WTC11 (cell line): ENCODE measurements at regions not wholly inside any gene's neighbourhood (a gene's known extent, or its start where the extent isn't known, plus 50 kb on each side); places are given as distances from the start of the nearest gene placed in this dataset.
A peak's percentile ranks its signal among the peaks of the same experiment; 100 is the strongest.

Source experiments
- ATAC-seq: fragments of 200-7000 bp; cut with Tn5 transposase; 2 replicates; pipeline ENCODE4 v1.10.0; 2021; ENCODE audit warnings: mild to moderate bottlenecking, moderate library complexity
- CTCF ChIA-PET: fragments of 300-600 bp; sonication (Branson Sonifier 250); formaldehyde crosslinking; loops from one replicate; lab custom pipeline; 2021; ENCODE audit warnings: antibody characterized with exemption; lab: Charles Lee
- POLR2A ChIA-PET: fragments of 350-600 bp; sonication (Branson Sonifier 250); formaldehyde crosslinking; loops from one replicate; lab custom pipeline; 2021; ENCODE audit warnings: antibody characterized with exemption; lab: Charles Lee
- DNase-seq: peaks from one replicate; pipeline ENCODE4 v3.0.0; 2021; ENCODE audit warnings: low spot score
- H3K27ac Mint-ChIP-seq: 2 replicates; pipeline ENCODE4 v1.8.0; 2021; ENCODE audit warnings: mixed read lengths
- H3K27me3 Mint-ChIP-seq: 2 replicates; pipeline ENCODE4 v1.8.0; 2021; ENCODE audit warnings: low read depth, mild to moderate bottlenecking, moderate library complexity, mixed read lengths
- H3K36me3 Mint-ChIP-seq: 2 replicates; pipeline ENCODE4 v1.8.0; 2021; ENCODE audit warnings: mixed read lengths
- H3K4me1 Mint-ChIP-seq: 2 replicates; pipeline ENCODE4 v1.8.0; 2022; ENCODE audit warnings: mixed read lengths
- H3K4me3 Mint-ChIP-seq: 2 replicates; pipeline ENCODE4 v1.8.0; 2021; ENCODE audit warnings: mild to moderate bottlenecking, moderate library complexity, mixed read lengths
- H3K9me3 Mint-ChIP-seq: 2 replicates; pipeline ENCODE4 v1.8.0; 2021; ENCODE audit warnings: mixed read lengths
- CREM ChIP-seq: sonication (generic); formaldehyde crosslinking; IDR thresholded peaks from 2 replicates; pipeline ENCODE4 v1.8.1; 2022; ENCODE audit warnings: mild to moderate bottlenecking, missing genetic modification reagents, moderate library complexity
- ESRRA ChIP-seq: sonication (generic); formaldehyde crosslinking; IDR thresholded peaks from 2 replicates; pipeline ENCODE4 v1.8.1; 2022; ENCODE audit warnings: mild to moderate bottlenecking, missing genetic modification reagents, borderline replicate concordance
- GRHL2 ChIP-seq: fragments of 250-450 bp; sonication (Bioruptor Pico); IDR thresholded peaks from 2 replicates; pipeline ENCODE4 v1.8.0; 2022; ENCODE audit warnings: mild to moderate bottlenecking, moderate library complexity; ENCODE audit not compliant: insufficient replicate concordance, severe bottlenecking
- NFATC4 ChIP-seq: fragments of 250-450 bp; sonication (Bioruptor Pico); IDR thresholded peaks from 2 replicates; pipeline ENCODE4 v1.9.0; 2021; ENCODE audit warnings: mild to moderate bottlenecking
- NFYB ChIP-seq: sonication (generic); formaldehyde crosslinking; conservative IDR thresholded peaks from 2 replicates; pipeline ENCODE4 v1.8.0; 2022; ENCODE audit warnings: low read depth, missing genetic modification reagents
- NR1H2 ChIP-seq: sonication (generic); formaldehyde crosslinking; IDR thresholded peaks from 2 replicates; pipeline ENCODE4 v1.9.0; 2021; ENCODE audit warnings: mild to moderate bottlenecking, moderate library complexity, missing genetic modification reagents
- SOX15 ChIP-seq: fragments of 250-450 bp; sonication (Bioruptor Pico); IDR thresholded peaks from 2 replicates; pipeline ENCODE4 v1.9.0; 2021; ENCODE audit warnings: mild to moderate bottlenecking
- TP53 ChIP-seq: sonication (generic); formaldehyde crosslinking; IDR thresholded peaks from 2 replicates; pipeline ENCODE4 v1.8.1; 2023; ENCODE audit warnings: mild to moderate bottlenecking, missing genetic modification reagents
- ZNF232 ChIP-seq: sonication (generic); formaldehyde crosslinking; IDR thresholded peaks from 2 replicates; pipeline ENCODE4 v1.8.0; 2022; ENCODE audit warnings: mild to moderate bottlenecking, missing genetic modification reagents
- ZNF416 ChIP-seq: fragments of 250-450 bp; sonication (Bioruptor Pico); IDR thresholded peaks from 2 replicates; pipeline ENCODE4 v1.9.0; 2021; ENCODE audit warnings: mild to moderate bottlenecking, inconsistent platforms
- TF ChIP-seq, protein P1 (sequence below): sonication (generic); formaldehyde crosslinking; IDR thresholded peaks from 2 replicates; pipeline ENCODE4 v1.8.1; 2023; ENCODE audit warnings: mild to moderate bottlenecking, missing genetic modification reagents, moderate library complexity
- TF ChIP-seq, protein P2 (sequence below): sonication (generic); formaldehyde crosslinking; IDR thresholded peaks from 2 replicates; pipeline ENCODE4 v1.8.0; 2022; ENCODE audit warnings: mild to moderate bottlenecking, missing genetic modification reagents
- TF ChIP-seq, protein P3 (sequence below): sonication (generic); formaldehyde crosslinking; IDR thresholded peaks from 2 replicates; pipeline ENCODE4 v1.8.0; 2022; ENCODE audit warnings: mild to moderate bottlenecking, missing genetic modification reagents
- TF ChIP-seq, protein P4 (sequence below): sonication (generic); formaldehyde crosslinking; IDR thresholded peaks from 2 replicates; pipeline ENCODE4 v1.8.1; 2022; ENCODE audit warnings: low read depth, missing genetic modification reagents, borderline replicate concordance
- TF ChIP-seq, protein P5 (sequence below): sonication (generic); formaldehyde crosslinking; IDR thresholded peaks from 2 replicates; pipeline ENCODE4 v1.8.1; 2023; ENCODE audit warnings: mild to moderate bottlenecking, missing genetic modification reagents
- TF ChIP-seq, protein P6 (sequence below): fragments of 250-450 bp; sonication (Bioruptor Pico); IDR thresholded peaks from 2 replicates; pipeline ENCODE4 v1.9.0; 2021; ENCODE audit warnings: mild to moderate bottlenecking, borderline replicate concordance

DNA sequence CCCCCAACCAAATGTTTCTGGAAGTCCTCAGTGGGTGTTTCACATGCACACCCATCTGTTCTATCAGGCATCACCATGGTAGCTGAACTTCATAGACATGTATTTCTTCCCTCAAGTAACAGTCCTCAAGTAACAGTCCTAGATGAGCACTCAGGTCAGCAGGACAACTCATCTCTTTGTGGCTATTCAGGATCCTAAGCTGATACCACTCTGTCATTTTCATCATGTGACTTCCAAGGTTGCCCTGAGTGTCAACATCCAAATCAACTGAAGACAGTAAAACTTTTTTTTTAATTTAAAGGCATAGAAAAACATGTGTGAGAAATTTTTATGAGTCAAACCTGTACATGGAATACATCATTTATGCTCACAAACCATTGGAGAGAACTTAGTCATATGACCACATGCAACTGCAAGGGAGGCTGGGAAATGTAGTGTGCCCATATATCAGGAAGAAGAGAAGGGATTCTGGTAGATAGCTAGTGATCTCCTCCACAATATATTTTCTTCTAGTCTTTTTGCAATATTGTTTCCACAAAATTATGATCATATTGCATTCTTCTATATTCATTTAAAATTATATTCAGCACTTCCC, 64.2 kb upstream of the FST start:
- Mint-ChIP-seq H3K9me3 (peaks cover 18% of the 10 kb centered on the region), H3K4me3 (no peak overlapping the region), H3K36me3 (peaks cover 6% of the 10 kb centered on the region), H3K4me1 (peaks cover 17% of the 10 kb centered on the region), H3K27me3 (no peaks in the 10 kb centered on the region), H3K27ac (no peak overlapping the region)
- ChIA-PET POLR2A (no interaction called here), CTCF (interaction anchor here (0.6 kb wide), 1 partner anchor 795 kb away, joined by 5 read pairs; no protein-coding TSS in a partner anchor)
- DNase-seq (no peak), ATAC-seq (no peak)
- TF ChIP-seq, protein P1, sequence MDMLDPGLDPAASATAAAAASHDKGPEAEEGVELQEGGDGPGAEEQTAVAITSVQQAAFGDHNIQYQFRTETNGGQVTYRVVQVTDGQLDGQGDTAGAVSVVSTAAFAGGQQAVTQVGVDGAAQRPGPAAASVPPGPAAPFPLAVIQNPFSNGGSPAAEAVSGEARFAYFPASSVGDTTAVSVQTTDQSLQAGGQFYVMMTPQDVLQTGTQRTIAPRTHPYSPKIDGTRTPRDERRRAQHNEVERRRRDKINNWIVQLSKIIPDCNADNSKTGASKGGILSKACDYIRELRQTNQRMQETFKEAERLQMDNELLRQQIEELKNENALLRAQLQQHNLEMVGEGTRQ, result peak; percentile 79
- TF ChIP-seq, protein P2, sequence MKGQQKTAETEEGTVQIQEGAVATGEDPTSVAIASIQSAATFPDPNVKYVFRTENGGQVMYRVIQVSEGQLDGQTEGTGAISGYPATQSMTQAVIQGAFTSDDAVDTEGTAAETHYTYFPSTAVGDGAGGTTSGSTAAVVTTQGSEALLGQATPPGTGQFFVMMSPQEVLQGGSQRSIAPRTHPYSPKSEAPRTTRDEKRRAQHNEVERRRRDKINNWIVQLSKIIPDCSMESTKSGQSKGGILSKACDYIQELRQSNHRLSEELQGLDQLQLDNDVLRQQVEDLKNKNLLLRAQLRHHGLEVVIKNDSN, result peak; percentile 72; the same call in 1 of the 2 replicates
- no peak for TF ChIP-seq TP53

DNA sequence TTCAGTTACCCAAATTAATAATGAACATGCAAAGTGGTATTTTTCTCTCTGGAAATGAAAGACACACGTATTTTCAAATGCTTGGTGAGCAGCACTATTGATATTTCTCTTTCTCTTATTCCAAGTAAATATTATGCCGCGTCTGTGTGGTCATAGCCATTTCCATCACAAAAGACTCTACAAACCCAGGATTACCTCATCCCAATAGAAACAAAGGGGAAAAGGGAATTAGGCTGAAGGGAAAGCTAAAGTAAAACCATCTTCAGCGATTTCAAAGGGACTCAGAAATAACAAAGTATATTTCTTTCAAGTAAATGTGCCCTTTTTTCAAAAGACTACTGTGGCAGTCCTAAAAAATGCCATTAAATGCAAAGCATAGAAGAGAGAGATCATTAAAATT, 62.0 kb upstream of the FST start:
- Mint-ChIP-seq H3K36me3 (peaks cover 3% of the 10 kb centered on the region), H3K27ac (peak overlapping the region; percentile 88), H3K4me3 (peak overlapping the region; percentile 47), H3K4me1 (peaks cover 17% of the 10 kb centered on the region), H3K9me3 (peaks cover 13% of the 10 kb centered on the region; the same call in 1 of the 2 replicates), H3K27me3 (no peaks in the 10 kb centered on the region)
- POLR2A ChIA-PET, result interaction anchor here (0.6 kb wide), 1 partner anchor 428 kb away, joined by 3 read pairs; no protein-coding TSS in a partner anchor
- TF ChIP-seq, protein P3, sequence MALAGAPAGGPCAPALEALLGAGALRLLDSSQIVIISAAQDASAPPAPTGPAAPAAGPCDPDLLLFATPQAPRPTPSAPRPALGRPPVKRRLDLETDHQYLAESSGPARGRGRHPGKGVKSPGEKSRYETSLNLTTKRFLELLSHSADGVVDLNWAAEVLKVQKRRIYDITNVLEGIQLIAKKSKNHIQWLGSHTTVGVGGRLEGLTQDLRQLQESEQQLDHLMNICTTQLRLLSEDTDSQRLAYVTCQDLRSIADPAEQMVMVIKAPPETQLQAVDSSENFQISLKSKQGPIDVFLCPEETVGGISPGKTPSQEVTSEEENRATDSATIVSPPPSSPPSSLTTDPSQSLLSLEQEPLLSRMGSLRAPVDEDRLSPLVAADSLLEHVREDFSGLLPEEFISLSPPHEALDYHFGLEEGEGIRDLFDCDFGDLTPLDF (CRISPR knock-in tag), result no peak
- peak; percentile 55 for ATAC-seq
- no peak for DNase-seq
- CTCF ChIA-PET, result interaction anchor here (1.1 to 1.7 kb wide), 5 partner anchors 9 to 816 kb away, joined by 3 to 6 read pairs (median 5); no protein-coding TSS in a partner anchor

DNA sequence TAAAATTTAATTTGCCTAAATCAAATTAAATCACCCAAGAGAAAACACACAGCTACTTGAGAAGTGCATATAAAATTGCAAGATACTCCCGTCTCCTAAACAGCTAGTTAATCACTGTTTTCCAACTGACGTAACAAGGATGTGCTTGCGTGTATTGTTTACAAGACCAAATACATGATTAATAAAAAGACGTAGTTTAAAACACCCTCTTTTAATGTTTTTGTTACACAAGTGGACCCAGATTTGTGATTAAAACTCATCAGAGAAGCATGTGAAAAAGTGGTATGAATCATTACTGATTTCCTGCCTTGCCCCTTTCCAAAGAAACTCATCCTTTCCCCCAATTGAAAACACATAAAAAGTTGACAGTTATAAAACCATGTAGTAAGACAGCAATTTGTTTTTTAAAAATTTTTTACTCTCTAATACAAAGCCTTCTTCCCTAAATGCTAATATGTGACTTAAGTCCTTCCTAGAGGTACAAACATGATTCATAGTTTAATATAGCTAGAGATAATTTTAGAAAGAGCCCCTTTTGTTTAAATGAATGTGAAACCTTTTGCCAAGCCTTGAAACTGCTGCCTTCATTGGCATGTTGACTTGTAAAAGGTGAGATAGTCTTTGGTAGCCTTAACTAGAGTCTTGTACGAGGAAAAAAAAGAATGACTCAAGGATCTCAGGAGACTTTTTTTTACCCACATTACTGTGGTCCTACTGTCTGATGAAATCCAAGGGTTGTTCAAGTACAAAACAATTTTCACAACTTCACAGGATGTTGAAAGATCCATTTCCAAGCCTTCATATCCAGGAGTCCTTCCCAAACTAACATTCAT, 61.4 kb upstream of the FST start:
- ATAC-seq (no peak), DNase-seq (no peak)
- Mint-ChIP-seq H3K4me3 (no peak overlapping the region), H3K4me1 (peaks cover 17% of the 10 kb centered on the region), H3K36me3 (peaks cover 3% of the 10 kb centered on the region), H3K9me3 (peaks cover 10% of the 10 kb centered on the region; the same call in 1 of the 2 replicates), H3K27ac (no peak overlapping the region; the same call in 1 of the 2 replicates), H3K27me3 (no peaks in the 10 kb centered on the region; the same call in 1 of the 2 replicates)
- CTCF ChIA-PET, result interaction anchor here (1.1 to 1.7 kb wide), 5 partner anchors 8 to 815 kb away, joined by 3 to 6 read pairs (median 5); no protein-coding TSS in a partner anchor
- POLR2A ChIA-PET, result no interaction called here
- TF ChIP-seq, protein P4, sequence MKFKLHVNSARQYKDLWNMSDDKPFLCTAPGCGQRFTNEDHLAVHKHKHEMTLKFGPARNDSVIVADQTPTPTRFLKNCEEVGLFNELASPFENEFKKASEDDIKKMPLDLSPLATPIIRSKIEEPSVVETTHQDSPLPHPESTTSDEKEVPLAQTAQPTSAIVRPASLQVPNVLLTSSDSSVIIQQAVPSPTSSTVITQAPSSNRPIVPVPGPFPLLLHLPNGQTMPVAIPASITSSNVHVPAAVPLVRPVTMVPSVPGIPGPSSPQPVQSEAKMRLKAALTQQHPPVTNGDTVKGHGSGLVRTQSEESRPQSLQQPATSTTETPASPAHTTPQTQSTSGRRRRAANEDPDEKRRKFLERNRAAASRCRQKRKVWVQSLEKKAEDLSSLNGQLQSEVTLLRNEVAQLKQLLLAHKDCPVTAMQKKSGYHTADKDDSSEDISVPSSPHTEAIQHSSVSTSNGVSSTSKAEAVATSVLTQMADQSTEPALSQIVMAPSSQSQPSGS (CRISPR knock-in tag), result no peak
- TF ChIP-seq NR1H2 (CRISPR knock-in tag) (no peak), SOX15 (CRISPR knock-in tag) (no peak), ESRRA (no peak), ZNF416 (no peak), GRHL2 (CRISPR knock-in tag) (no peak), NFYB (CRISPR knock-in tag) (no peak), CREM (no peak), NFATC4 (no peak), ZNF232 (CRISPR knock-in tag) (no peak)
- TF ChIP-seq, protein P5, sequence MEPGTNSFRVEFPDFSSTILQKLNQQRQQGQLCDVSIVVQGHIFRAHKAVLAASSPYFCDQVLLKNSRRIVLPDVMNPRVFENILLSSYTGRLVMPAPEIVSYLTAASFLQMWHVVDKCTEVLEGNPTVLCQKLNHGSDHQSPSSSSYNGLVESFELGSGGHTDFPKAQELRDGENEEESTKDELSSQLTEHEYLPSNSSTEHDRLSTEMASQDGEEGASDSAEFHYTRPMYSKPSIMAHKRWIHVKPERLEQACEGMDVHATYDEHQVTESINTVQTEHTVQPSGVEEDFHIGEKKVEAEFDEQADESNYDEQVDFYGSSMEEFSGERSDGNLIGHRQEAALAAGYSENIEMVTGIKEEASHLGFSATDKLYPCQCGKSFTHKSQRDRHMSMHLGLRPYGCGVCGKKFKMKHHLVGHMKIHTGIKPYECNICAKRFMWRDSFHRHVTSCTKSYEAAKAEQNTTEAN (CRISPR knock-in tag), result no peak
- TF ChIP-seq, protein P6, sequence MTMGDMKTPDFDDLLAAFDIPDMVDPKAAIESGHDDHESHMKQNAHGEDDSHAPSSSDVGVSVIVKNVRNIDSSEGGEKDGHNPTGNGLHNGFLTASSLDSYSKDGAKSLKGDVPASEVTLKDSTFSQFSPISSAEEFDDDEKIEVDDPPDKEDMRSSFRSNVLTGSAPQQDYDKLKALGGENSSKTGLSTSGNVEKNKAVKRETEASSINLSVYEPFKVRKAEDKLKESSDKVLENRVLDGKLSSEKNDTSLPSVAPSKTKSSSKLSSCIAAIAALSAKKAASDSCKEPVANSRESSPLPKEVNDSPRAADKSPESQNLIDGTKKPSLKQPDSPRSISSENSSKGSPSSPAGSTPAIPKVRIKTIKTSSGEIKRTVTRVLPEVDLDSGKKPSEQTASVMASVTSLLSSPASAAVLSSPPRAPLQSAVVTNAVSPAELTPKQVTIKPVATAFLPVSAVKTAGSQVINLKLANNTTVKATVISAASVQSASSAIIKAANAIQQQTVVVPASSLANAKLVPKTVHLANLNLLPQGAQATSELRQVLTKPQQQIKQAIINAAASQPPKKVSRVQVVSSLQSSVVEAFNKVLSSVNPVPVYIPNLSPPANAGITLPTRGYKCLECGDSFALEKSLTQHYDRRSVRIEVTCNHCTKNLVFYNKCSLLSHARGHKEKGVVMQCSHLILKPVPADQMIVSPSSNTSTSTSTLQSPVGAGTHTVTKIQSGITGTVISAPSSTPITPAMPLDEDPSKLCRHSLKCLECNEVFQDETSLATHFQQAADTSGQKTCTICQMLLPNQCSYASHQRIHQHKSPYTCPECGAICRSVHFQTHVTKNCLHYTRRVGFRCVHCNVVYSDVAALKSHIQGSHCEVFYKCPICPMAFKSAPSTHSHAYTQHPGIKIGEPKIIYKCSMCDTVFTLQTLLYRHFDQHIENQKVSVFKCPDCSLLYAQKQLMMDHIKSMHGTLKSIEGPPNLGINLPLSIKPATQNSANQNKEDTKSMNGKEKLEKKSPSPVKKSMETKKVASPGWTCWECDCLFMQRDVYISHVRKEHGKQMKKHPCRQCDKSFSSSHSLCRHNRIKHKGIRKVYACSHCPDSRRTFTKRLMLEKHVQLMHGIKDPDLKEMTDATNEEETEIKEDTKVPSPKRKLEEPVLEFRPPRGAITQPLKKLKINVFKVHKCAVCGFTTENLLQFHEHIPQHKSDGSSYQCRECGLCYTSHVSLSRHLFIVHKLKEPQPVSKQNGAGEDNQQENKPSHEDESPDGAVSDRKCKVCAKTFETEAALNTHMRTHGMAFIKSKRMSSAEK (CRISPR knock-in tag), result no peak
